HepG2 (cell line): ENCODE measurements at regions not wholly inside any gene's neighbourhood (a gene's known extent, or its start where the extent isn't known, plus 50 kb on each side); places are given as distances from the start of the nearest gene placed in this dataset.

Experiments
- GPN1 ChIP-seq: sonication (generic); formaldehyde crosslinking; IDR thresholded peaks from 2 replicates; pipeline ENCODE4 v1.5.1; 2020; ENCODE audit warnings: missing genetic modification reagents, borderline replicate concordance
- MAFF ChIP-seq: IDR thresholded peaks from 2 replicates; pipeline ENCODE4 v1.6.1; 2011; ENCODE audit warnings: low read depth, low read length, improper control_type of control experiment
- PRPF4 ChIP-seq: fragments of 200-400 bp; formaldehyde crosslinking; IDR thresholded peaks from 2 replicates; pipeline ENCODE4 v1.6.1; 2016; ENCODE audit warnings: low read length, low read depth; ENCODE audit not compliant: poor library complexity, severe bottlenecking
- SIN3A ChIP-seq: IDR thresholded peaks from 2 replicates; pipeline ENCODE4 v1.6.1; 2011; ENCODE audit warnings: low read depth, mild to moderate bottlenecking, control low read depth, low read length, borderline replicate concordance
- TAF1 ChIP-seq: sonication (generic); formaldehyde crosslinking; IDR thresholded peaks from 2 replicates; pipeline ENCODE4 v1.4.0; 2020; ENCODE audit warnings: missing genetic modification reagents
- TP53 ChIP-seq: sonication (generic); formaldehyde crosslinking; conservative IDR thresholded peaks from 2 replicates; pipeline ENCODE4 v1.4.0; 2020; ENCODE audit warnings: missing genetic modification reagents
- ZNF124 ChIP-seq: sonication (generic); formaldehyde crosslinking; IDR thresholded peaks from 2 replicates; pipeline ENCODE4 v1.4.0; 2020; ENCODE audit warnings: missing genetic modification reagents
- TF ChIP-seq, protein P1 (sequence below): sonication (generic); formaldehyde crosslinking; IDR thresholded peaks from 2 replicates; pipeline ENCODE4 v1.5.0; 2020; ENCODE audit warnings: mild to moderate bottlenecking, missing genetic modification reagents, moderate library complexity
- TF ChIP-seq, protein P2 (sequence below): sonication (generic); formaldehyde crosslinking; IDR thresholded peaks from 2 replicates; pipeline ENCODE4 v1.5.0; 2020; ENCODE audit warnings: missing genetic modification reagents

GRCh38 chr6:21947731-21948386 is 349.0 kb downstream of the PRL start:
- TF ChIP-seq, protein P1, sequence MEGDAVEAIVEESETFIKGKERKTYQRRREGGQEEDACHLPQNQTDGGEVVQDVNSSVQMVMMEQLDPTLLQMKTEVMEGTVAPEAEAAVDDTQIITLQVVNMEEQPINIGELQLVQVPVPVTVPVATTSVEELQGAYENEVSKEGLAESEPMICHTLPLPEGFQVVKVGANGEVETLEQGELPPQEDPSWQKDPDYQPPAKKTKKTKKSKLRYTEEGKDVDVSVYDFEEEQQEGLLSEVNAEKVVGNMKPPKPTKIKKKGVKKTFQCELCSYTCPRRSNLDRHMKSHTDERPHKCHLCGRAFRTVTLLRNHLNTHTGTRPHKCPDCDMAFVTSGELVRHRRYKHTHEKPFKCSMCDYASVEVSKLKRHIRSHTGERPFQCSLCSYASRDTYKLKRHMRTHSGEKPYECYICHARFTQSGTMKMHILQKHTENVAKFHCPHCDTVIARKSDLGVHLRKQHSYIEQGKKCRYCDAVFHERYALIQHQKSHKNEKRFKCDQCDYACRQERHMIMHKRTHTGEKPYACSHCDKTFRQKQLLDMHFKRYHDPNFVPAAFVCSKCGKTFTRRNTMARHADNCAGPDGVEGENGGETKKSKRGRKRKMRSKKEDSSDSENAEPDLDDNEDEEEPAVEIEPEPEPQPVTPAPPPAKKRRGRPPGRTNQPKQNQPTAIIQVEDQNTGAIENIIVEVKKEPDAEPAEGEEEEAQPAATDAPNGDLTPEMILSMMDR (CRISPR knock-in tag): no peak
- no peak for TF ChIP-seq TP53 (CRISPR knock-in tag)
- TF ChIP-seq PRPF4: no peak
- no peak for TF ChIP-seq GPN1 (CRISPR knock-in tag)
- TF ChIP-seq MAFF: no peak
- TF ChIP-seq, protein P2, sequence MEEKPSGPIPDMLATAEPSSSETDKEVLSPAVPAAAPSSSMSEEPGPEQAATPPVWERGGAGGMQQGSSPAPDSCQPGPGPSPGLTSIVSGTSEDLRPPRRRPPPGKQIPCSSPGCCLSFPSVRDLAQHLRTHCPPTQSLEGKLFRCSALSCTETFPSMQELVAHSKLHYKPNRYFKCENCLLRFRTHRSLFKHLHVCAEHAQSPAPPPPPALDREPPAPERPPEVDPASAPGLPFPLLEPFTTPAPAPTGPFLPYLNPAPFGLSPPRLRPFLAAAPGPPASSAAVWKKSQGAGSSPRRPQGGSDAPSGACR: no peak
- no peak for TF ChIP-seq SIN3A
- no peak for TF ChIP-seq TAF1 (CRISPR knock-in tag)
- TF ChIP-seq ZNF124 (CRISPR knock-in tag): no peak
